Activated CD8-positive, alpha-beta T cell treated with anti-CD3 and anti-CD28 coated beads for 36 hours (primary cell): ENCODE measurements at regions not wholly inside any gene's neighbourhood (a gene's known extent, or its start where the extent isn't known, plus 50 kb on each side); places are given as distances from the start of the nearest gene placed in this dataset.
"Not testable (repeated sequence)": the region's sequence is repeated elsewhere in the genome, so short reads cannot be mapped to it uniquely, and the experiment has no call there.

Experiments used
- ATAC-seq: fragments of 200-7000 bp; cut with Tn5 transposase; one replicate; pipeline ENCODE4 v1.10.0; 2021; ENCODE audit warnings: mild to moderate bottlenecking, moderate library complexity
- CTCF ChIA-PET: fragments of 350-600 bp; sonication (Branson Sonifier 250); formaldehyde crosslinking; loops from one replicate; lab custom pipeline; 2021; ENCODE audit warnings: antibody characterized with exemption; lab: Charles Lee
- POLR2A ChIA-PET: fragments of 350-600 bp; sonication (Branson Sonifier 250); formaldehyde crosslinking; loops from one replicate; lab custom pipeline; 2021; ENCODE audit warnings: antibody characterized with exemption; lab: Charles Lee
- DNase-seq: peaks from one replicate; pipeline ENCODE4 v3.0.0-alpha.2; 2020
- H3K27ac Mint-ChIP-seq: one replicate; pipeline ENCODE4 v1.8.0; 2021; ENCODE audit warnings: mild to moderate bottlenecking, mixed read lengths
- H3K27me3 Mint-ChIP-seq: one replicate; pipeline ENCODE4 v1.8.0; 2021; ENCODE audit warnings: mixed read lengths
- H3K36me3 Mint-ChIP-seq: one replicate; pipeline ENCODE4 v1.8.0; 2021; ENCODE audit warnings: low read depth, mixed read lengths
- H3K4me1 Mint-ChIP-seq: one replicate; pipeline ENCODE4 v1.8.0; 2021; ENCODE audit warnings: low read depth, mixed read lengths
- H3K4me3 Mint-ChIP-seq: one replicate; pipeline ENCODE4 v1.8.0; 2021; ENCODE audit warnings: mild to moderate bottlenecking, moderate library complexity, mixed read lengths
- H3K9me3 Mint-ChIP-seq: one replicate; pipeline ENCODE4 v1.8.0; 2021; ENCODE audit warnings: mixed read lengths
- intact Hi-C: fragments of 100-400 bp; cut with micrococcal nuclease; formaldehyde crosslinking; loops from one replicate; pipeline ENCODE4 v1.10.0; 2022
- TF ChIP-seq, protein P1 (sequence below): fragments of 200-600 bp; IDR thresholded peaks from one replicate; pipeline ENCODE4 v1.8.0; 2022; ENCODE audit warnings: antibody characterized with exemption, mild to moderate bottlenecking

DNA sequence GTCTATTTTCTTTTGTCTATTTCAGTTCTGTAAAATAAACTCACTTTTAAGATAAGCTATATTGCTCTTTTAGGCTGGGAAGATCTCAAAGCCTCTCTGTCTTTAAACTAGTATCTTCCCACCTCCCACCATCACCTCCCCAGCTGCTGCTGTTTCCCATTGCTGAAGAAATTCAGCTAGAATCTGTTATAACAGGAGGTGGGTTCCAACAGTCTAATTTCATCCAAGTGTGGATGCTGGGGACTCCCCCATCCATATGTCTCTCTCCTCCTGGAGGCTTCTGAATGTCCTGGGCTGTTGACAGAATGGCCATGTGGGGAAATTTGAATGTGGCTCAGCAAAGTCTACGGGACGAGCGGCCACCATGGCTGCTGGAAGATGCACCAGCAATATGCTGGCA lies 301.0 kb downstream of the RASEF start:
- Mint-ChIP-seq H3K9me3 (no peaks in the 10 kb centered on the region), H3K4me1 (no peaks in the 10 kb centered on the region), H3K27me3 (no peaks in the 10 kb centered on the region), H3K36me3 (no peaks in the 10 kb centered on the region), H3K27ac (no peak overlapping the region), H3K4me3 (no peak overlapping the region)
- DNase-seq = no peak
- intact Hi-C loops = no loop called here
- ChIA-PET POLR2A (no interaction called here), CTCF (no interaction called here)
- TF ChIP-seq, protein P1, sequence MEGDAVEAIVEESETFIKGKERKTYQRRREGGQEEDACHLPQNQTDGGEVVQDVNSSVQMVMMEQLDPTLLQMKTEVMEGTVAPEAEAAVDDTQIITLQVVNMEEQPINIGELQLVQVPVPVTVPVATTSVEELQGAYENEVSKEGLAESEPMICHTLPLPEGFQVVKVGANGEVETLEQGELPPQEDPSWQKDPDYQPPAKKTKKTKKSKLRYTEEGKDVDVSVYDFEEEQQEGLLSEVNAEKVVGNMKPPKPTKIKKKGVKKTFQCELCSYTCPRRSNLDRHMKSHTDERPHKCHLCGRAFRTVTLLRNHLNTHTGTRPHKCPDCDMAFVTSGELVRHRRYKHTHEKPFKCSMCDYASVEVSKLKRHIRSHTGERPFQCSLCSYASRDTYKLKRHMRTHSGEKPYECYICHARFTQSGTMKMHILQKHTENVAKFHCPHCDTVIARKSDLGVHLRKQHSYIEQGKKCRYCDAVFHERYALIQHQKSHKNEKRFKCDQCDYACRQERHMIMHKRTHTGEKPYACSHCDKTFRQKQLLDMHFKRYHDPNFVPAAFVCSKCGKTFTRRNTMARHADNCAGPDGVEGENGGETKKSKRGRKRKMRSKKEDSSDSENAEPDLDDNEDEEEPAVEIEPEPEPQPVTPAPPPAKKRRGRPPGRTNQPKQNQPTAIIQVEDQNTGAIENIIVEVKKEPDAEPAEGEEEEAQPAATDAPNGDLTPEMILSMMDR = no peak
- ATAC-seq = no peak

DNA sequence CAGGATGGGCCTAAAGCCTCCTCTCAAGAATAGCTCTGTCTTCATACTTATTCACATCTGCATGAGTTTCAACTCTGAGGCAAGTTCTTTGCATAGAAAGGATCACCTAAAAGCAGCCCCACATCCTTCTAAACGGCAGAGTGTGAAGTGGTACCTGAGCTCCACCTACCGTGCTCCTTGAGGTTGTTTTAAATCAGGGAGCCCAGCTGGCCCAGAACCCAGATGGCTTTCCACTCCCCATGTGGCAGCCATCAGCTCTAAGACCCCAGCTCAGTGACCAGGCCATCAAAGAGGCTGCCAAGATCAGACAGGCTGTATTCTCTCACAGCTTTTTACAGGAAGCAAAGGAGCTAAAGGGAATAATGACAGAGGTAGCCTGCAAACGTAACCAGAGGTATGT lies 299.3 kb downstream of the RASEF start:
- no peak overlapping the region for H3K27ac Mint-ChIP-seq
- CTCF ChIA-PET = no interaction called here
- H3K4me1 Mint-ChIP-seq = no peaks in the 10 kb centered on the region
- TF ChIP-seq, protein P1 = no peak
- H3K27me3 Mint-ChIP-seq = no peaks in the 10 kb centered on the region
- no peak for ATAC-seq
- POLR2A ChIA-PET = no interaction called here
- DNase-seq = no peak
- intact Hi-C loops = no loop called here
- H3K36me3 Mint-ChIP-seq = no peaks in the 10 kb centered on the region
- H3K9me3 Mint-ChIP-seq = peaks cover 2% of the 10 kb centered on the region
- no peak overlapping the region for H3K4me3 Mint-ChIP-seq

DNA sequence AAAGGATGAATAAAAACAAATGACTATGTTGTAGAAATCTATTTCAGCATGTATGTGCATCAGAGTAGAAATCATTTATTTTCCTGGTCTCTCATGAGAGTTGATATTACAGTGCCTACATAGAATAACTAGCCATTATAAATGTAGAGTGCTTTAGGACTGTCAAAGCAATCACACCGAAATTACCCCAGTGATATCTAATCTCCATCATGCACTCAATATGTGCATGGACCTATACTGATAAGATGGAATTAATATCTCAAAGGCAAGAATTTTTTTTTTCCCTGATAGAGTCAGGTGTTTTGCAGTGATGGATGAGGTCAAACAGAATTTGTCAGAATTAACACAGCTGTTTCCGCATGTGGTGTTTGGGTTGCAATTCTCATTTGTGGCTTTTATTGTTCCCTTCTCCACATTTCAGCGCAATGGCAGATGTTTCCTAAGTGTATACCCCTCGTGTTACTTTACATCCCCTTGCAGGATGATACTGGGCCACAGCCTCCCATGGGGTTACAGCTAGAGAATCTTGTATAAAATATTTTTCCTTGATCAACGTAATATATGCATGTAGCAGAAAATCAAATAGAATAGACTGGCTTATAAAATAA lies 298.8 kb downstream of the RASEF start:
- ChIA-PET CTCF (no interaction called here), POLR2A (no interaction called here)
- intact Hi-C loops = no loop called here
- Mint-ChIP-seq H3K27me3 (no peaks in the 10 kb centered on the region), H3K27ac (no peak overlapping the region), H3K4me1 (no peaks in the 10 kb centered on the region), H3K4me3 (no peak overlapping the region), H3K9me3 (peaks cover 2% of the 10 kb centered on the region), H3K36me3 (no peaks in the 10 kb centered on the region)
- TF ChIP-seq, protein P1 = no peak
- ATAC-seq = no peak
- DNase-seq = no peak

DNA sequence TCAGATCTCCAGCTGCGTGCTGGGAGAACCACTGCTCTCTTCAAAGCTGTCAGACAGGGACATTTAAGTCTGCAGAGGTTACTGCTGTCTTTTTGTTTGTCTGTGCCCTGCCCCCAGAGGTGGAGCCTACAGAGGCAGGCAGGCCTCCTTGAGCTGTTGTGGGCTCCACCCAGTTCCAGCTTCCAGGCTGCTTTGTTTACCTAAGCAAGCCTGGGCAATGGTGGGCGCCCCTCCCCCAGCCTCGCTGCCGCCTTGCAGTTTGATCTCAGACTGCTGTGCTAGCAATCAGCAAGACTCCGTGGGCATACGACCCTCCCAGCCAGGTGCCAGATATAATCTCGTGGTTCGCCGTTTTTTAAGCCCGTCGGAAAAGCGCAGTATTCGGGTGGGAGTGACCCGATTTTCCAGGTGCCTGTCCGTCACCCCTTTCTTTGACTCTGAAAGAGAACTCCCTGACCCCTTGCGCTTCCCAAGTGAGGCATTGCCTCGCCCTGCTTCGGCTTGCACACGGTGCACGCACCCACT lies 288.2 kb downstream of the RASEF start:
- ATAC-seq, H3K36me3 Mint-ChIP-seq, H3K9me3 Mint-ChIP-seq, H3K27ac Mint-ChIP-seq, POLR2A ChIA-PET, H3K27me3 Mint-ChIP-seq, DNase-seq, H3K4me3 Mint-ChIP-seq, intact Hi-C loops, H3K4me1 Mint-ChIP-seq, CTCF ChIA-PET: not testable (repeated sequence)

DNA sequence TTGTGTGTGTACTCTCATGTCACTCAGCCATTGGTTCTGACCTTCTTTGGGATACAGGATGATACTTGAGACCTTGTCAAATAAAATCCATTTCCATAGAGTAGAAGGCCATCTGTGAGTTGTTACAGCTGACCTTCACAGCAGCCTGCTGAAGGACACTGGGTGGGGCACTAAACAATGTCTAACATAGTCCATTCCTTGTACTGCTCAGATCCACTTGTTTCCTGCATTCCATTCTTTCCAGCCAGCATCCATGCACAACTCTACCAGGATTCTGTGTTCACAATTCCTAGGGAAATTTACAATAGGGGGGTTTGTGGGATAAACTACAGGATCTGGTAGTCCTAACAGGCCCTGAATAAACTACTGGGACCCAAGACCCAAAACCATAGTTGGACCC lies 286.4 kb downstream of the RASEF start:
- Mint-ChIP-seq H3K4me1 (no peaks in the 10 kb centered on the region), H3K27me3 (no peaks in the 10 kb centered on the region), H3K9me3 (peaks cover 5% of the 10 kb centered on the region), H3K27ac (no peak overlapping the region), H3K36me3 (no peaks in the 10 kb centered on the region), H3K4me3 (no peak overlapping the region)
- intact Hi-C loops = no loop called here
- DNase-seq (no peak), ATAC-seq (no peak)
- POLR2A ChIA-PET = no interaction called here
- CTCF ChIA-PET = no interaction called here
- TF ChIP-seq, protein P1 = no peak
